NCI-H1092 (cell line): ENCODE measurements at regions not wholly inside any gene's neighbourhood (a gene's known extent, or its start where the extent isn't known, plus 50 kb on each side); places are given as distances from the start of the nearest gene placed in this dataset.

Experiments
- DNase-seq: peaks from one replicate; lab custom pipeline; 2025; lab: John Stamatoyannopoulos, UW

DNA sequence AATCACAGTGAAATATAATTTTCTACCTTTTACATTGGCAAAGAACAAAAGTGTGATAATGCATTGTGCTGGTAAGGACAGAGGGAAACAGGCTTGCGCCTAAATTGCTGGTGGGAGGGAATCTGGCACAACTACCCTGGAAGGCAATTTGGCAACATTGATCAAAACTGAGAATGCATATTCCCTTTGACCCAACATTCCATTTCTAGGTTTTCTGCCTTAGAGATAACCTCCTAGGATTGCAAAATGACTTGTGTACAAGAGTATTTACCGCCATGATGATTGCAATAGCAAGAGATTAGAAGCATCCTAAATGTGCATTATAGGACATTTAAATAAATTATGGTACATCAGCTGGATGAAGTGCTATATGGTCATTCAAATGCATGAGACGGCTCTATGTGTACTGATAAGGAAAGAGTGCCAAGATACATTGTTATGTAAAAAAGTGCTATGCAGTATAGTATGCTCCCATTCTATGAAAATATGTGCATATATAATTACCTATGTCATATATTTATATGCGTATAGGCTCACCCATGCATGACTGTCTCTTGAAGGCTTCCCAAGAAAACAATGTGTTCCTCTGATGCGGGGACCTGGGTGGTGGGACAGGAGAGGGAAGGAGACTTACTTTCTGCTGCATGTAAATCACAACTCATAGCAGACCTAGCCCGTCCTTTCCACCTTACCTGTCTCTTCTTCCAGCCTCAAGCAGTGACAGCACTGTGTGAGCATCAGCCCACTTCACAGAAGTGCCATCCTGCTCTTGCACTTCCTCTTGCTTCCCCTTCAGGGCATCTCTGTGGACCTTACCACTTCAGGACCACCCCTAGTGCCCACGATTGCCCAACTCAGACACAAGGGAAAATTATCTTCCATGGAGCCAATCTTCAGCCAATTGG, 249.9 kb upstream of the TLE3 start:
- DNase-seq = no peak

DNA sequence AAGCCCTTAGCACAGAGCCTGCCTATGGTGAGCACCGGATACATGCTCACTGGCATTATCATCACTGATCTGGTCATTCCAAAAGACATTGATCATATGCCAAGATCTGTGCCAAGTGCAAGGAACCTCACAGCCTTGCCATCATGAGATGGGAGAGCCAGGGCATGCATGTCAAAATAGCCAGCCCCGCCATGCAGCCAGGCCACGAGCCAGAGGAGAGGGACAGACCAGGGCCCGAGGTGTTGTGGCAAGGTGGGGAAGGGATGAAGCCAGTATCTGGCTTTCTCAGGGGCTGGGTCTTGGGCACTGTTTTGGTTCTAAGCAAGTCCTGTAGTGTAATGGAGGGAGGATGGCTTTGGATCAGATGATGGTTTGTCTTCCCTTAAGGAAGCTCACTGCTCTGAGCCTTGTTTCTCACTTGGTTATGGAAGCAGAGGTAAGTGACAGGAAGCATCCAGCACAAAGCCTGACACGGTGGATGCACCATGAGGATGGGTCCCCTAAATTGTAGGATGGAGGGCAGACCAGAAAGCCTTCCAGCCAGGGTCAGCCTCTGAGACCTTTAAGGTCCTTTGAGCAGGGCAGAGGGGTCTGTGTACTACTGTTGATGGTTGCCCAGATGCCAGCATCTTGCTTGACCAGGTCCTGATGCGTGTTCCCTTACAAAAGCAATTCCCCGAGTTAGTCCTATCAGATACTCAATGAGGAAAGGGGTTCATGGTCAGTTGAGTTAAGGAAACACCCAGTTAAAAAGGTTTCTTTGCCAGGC, 247.7 kb upstream of the TLE3 start:
- no peak for DNase-seq

DNA sequence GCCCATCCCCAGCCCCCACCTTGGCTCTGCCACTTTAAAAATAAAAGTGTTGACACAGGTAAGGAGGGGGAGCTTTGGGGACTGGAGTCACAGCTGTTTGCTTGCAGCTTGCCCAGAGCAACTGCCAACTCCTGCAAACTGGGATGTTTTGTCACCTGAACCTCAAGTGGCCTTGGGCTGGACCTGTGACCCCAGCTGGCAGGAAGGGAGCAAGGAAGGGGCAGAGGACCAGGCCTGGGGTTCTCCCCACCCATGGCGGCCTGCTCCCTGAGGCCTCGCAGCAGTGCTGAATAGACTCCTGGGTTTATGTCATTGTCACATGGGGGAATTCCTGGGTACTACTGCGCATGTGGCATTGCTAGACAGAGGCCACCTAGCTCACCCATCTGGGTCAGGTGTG, 246.9 kb upstream of the TLE3 start:
- peak; percentile 53 for DNase-seq

DNA sequence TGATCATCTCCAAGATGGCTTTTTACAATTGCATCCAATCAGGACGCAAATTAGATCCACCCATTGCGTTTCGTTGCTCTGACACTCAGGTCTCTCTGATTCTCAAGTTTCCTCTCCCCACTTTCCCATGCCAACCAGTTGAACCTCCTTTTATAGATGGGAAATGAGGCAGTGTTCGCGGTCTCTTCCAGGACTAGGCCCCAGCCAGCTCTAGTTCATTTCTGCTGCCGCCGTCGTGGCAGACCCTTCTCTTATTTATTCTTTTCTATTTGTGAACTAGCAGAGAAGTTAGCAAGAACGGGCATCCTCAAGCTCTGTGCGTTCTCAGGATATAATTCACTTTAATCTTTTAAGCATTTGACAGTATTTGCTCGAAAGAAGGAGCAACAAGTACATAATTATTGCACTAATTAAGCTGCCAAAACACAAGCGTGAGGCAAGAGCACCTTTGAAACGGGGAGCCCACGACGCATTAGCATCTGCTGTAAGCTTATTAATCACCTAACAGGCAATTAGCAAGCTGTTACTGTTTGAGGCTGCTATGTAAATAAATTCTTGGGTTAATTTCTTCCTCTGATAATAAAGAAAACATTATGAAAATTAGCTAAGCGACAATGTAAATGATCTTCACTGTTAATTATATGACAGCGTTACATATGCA, 246.4 kb upstream of the TLE3 start:
- DNase-seq = peak; percentile 19

DNA sequence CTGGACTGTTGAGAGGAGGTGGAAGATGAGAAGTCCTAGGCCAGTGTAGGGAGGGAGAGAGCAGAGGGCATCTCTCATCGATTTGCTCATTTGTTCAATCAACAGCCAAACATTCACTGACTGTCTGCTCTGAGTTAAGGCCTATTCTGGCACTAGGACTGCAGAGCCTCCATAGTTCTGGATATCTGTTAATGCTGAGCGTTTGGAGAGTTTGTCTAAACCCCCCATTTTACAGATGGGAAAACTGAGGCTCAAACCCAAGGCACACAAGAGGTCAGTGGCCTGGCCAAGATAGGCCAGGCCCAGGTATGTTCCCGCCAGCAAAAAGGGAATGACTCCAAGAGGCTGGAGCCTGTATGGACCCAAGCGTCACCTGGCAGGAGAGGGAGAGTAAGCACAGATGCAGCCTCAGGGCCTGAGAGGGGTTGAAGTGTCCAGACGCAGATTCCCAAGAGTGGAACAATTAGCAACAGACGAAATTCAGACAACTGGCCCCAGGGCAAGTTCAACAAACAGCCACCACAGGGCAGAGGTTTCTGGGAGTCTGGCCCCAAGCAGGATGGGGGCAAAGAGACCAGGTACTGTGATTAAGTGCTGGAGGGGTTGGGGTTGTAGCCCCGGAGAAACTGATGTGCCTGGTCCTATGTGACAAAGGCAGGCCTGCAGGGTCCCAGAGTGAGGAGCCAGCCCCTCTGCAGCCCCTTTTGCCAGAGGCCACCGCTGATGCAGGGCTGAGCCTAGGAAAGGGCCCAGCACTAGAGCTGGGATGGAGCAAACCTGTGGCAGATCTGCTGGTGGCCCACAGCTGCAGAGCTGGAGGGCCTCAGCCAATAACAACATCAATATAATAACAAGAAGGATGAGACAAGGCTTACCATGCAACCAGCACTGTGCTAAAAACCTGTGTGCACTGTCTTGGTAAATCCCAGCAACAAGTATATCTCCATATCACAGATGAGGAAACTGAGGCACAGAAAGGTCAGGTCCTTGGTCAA, 245.1 kb upstream of the TLE3 start:
- no peak for DNase-seq

DNA sequence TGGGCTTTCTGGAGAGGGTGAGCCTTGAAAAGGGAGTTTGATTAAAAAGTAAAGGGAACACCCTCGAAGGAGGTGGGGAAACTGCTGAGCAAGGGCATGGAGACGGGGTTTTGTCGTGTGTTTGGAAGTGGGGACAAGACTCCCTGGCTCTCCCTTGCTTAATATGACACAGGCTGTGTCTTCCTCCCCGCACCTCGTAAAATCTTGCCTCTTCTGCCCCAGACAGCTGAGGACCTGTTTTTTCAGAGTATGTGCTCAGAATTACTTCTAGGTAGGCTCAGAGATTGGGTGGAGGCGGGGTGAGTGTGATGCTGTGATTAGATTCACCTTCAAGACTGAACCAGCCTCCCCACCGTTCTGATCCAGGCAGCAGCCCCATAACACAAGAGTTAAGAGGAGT, 244.4 kb upstream of the TLE3 start:
- no peak for DNase-seq

DNA sequence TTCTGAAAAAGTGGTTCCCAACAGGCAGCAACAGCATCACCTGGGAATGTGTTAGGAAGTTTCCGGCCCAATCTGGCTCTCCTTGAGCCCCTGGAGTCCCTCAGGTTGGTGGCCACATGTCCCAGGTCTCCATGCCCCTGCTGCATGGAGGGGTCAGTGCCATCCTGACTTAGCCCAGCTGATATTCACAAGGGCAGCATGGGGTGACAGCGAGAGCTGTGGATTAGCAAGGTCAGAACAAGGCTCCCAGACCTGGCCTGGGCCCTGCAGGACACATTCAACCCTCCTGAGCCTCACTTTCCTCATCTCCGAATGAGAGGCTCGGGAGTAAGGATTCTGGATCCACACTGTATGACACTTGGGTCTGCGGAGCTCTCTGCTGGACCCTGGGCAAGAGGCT, 243.8 kb upstream of the TLE3 start:
- DNase-seq = no peak

DNA sequence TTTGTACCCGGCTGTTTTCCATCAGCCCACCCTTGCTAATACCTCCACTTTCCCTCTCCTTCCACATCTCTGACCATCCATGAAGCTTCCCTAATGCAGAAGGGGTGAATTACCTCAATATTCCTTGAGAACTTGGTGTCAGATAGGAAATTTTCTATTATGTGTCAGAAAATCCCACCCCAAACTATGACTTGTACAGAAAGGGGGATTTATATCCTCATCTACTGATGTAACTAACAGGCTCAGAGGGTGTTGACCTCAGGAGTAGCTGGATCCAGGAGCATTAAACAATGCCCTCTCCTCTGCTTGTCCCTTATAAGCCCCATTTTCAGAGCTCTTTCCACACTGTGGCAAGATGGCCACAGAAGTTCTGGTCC, 242.8 kb upstream of the TLE3 start:
- DNase-seq = no peak

DNA sequence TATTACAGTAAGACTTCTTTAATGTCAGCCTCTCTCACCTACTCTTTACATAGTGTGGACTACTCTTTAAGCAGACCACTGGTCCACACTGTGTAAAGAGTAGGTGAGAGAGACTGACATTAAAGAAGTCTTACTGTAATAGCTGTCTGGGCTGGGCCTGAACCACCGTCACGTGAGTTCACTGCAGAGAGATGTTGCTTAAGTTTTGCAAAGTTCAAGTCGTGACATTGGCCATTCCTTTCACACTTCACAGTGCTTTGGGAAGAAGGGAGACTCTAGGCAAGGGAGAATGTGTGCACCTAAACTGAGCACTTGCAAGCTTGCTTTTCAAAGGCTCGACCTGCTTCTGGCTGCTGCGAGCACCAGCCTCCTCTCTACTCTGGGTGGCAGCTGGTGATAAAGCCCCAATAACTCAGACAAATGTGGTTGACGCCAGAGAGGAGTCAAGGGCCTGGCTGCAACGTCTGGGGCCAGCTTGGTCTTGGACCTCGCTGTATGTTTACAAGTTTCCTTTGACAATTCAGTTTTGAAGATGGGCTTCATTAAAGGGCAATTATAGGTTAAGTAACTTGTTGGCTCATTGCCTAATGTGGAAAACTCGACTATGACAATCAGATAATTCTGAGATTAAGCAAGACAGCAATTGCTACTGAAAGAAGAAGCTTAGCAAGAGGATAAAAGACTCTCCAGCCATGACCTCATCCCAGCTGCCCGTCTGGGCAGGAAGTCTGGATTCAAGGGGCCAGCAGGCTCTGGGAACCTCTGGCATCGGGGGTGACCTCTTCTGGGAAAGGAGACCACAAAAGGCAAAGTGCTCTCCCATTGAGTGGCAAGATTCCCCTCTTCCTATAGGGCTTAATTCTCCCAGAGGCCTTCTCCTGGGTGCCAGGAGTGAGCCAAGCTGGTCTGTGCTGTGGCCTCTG, 242.1 kb upstream of the TLE3 start:
- peak; percentile 80 for DNase-seq

DNA sequence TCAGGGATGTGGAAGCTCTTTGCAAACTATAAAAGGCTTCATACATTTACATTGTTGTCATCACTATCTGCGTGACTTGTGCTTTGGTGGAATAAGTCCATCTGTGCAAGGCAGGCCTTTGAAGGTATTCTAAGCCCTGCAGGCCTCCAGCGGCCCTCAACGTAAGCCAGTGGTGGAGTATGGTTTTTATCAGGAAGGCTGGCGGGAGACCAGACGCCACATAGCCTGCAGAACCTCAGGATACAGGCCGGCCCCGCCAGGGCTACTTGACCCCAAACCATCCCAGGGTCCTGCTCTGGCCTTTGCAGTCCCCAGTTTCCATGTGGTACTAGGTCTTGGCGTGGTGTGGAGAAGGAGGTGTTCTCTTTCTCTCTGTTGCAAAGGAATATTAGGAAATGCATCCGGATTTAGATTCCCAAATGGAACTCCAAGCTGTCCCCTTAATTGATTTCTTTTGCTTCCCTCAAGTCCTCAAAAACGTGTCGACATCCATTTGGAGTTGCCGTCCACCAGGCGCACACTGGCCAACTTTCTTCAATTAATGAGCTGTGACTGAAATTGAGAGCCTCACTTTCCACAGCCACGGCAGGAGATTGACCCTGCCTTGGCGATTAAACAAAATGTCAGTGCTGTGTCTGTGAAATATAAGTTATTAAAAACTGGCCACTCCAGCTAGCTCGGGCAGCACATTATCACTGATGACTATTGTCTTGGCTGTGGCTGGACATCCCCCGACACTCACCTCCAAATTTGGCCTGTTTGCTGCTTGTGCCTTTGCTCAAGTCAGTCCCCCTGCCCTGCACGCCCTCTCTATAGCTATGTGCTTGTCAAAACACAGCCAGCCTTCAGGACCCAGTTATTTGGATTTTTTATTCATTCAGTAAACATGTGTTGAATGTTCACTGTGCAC, 239.8 kb upstream of the TLE3 start:
- DNase-seq = no peak

DNA sequence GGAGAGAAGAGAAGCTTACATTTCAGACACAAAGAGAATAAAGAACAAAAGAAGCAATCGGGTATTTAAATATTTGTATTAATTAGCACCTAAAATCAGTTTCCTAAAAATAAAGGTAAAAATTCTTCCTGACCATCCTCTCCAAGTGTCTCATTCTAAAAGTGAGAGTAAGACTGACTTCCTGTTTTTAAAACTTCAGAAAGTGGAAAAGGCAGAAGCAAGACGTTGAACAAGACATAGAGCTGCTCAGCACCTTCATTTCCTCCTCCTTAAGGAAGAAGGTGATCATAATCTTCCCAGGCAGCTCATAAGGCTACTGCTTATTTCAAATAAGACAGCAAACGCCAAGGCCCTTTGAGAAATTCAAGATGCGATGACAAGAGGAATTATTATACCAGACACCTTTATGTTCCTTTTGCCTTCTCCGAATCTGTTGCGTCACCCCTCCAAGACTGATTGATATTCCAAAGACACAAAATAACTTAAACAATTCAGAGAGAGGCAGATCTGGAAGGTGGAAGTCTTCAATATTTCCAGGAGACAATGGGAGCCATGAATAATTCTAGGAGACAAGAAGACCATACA, 238.8 kb upstream of the TLE3 start:
- no peak for DNase-seq

DNA sequence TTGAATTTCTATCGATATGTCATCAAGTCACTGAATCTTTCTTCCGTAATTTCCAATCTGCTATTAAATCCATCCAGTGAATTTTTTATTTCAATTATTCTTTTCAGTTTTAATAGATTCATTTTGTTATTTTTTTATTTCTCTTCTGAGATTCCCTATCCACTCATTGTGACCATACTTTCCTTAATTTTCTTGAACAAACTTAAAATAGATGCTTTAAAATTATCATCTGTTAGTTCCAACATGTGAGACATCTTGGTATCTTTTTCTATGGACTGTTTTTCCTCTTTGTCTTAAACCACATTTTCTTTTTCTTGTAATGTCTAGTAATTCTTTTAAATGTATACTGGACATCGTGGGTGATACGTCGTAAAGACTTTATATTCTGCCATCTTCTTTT, 236.6 kb upstream of the TLE3 start:
- no peak for DNase-seq

DNA sequence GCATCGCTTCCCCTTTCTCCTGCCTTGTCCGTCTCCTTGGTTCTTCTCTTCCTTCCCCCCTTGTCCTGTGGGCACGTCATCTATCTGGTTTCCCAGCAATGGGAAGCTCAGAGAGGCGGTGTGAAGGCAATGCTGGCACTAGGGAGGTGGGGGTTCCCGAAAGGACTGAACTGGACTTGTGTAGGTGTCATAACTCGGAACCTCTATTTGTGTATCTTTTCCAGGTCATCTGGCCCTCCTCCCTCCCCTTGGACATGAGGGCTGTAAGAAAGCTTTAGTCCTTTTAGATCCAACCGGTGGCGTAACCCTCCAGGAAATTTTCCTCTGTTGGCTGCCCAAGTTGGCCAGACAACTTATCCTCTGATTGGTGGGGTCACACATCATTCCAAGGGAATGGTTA, 231.5 kb upstream of the TLE3 start:
- no peak for DNase-seq

DNA sequence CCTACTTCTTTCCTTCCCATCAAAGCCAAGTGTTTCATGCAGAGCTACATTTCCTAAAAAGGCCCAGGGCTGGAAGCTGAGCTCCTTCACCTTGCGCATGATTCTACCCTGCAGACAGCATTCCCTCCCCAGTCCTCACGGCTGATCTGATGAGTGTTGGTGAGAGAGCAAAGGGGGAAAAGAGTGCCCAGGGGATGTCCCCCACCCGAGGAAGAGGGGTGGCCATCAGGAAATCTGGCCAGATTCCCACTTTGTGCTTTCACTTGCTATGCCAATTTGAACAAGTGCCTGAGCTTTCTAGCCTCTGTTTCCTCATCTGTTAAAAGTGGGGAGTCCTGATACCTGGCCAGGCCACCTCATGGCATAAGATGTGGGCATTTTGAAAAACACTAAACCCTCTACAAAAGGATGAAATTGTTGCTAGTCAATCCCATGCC, 231.0 kb upstream of the TLE3 start:
- no peak for DNase-seq

DNA sequence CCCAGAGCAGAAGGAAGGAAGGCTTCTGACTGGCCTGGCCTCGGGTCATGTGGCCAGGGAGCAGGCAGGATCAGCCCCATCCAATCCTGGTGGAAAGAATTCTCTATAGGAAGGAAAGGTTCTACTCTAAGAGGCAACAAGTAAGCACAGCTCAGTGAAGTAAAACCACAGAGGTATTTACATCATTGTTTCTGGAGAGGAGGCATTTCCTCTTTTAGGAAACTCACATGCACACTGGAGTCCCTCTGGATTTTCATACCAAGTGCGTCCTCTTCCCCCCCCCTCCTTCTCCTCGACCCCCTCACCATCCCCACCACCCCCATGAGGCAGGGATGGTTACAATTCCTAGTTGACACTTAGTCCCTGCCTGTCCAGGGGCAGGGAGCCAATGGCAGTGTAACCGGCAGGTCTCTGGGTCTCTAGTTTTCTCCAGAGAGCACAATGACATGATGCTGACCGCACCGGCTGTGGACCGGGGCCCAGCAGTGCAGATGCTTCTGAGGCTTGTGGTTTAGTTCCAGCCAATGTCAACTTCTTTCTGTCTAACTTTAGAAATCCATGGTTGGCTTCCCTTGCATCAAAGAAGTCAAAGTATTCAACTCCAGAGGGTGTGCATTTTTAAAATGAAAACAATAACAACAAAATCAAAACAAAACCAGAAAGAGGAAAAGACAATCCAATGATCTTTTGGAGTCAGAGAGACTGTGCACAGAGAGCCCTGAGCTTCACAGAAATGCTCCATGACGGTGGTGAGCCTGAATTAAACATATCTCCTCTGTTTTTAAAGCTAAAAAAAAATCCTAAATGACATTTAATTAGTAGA, 230.3 kb upstream of the TLE3 start:
- no peak for DNase-seq

DNA sequence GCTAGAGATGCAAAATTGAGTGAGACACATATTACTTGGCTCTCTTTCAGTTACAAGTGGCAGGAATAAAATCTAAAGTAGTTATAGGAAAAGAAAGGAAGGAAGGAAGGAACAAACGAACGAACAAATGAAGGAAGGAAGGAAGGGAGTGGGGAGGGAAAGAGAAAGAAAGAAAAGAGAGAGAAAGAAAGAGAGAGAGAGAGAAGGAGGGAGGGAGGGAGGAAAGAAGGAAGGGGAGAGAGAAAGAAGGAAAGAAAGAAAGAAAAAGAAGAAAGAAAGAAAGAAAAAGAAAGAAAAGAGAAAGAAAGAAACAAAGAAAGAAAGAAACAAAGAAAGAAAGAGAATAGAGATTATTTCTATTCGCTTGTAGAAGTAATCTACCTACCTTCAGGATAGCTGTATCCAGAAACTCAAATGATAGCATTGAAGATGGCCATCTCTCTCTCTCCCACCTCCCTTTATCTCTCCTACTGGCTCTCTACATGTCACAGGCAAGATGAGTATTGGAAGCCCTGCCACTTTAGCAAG, 229.7 kb upstream of the TLE3 start:
- DNase-seq = no peak

DNA sequence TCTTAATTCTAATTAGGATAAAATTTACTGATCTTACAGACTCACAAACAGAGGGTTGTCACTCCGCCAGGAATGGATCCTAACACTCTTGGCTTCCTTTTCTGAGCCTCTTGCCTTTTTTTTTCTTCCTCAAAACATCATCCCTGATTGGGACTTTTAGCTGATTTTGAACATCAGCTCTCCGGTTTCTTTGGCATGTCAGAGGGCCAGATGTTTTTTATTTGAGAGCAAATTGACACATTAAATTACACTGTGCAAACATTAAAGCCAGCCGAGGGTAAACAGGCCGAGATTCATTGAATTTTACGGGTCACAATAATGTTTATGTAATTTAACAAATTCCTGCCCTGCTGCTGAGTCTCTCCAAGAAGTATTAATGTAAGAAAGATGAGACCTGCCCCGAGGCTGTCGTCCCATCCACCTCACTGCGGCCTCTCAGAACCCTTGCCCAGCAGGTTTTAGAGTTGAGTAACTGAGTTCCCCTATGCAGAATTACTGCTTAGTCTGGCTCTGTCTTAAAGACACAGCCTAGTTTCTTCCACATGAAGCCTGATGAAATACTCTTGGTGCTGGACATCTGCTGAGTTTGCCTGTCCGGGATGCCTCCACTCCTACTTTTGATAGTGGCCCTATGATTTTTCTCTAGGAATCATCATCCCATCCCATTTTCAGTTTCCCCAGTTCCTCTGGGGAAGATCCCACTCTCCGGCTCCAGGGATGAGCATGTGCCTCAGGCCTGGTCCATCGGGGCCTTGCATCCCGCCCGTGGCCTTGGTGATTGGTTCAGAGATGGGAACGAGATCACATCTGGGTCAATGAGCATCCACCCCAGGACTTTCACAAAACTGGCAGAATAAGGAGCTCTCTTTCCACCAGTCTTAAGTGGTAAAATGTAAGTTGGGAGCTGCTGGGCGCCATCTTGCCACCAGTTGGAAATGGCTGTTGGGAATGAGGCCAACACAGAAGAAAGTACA, 226.6 kb upstream of the TLE3 start:
- DNase-seq = no peak
